Mammary epithelial cell (primary cell): ENCODE measurements at regions not wholly inside any gene's neighbourhood (a gene's known extent, or its start where the extent isn't known, plus 50 kb on each side); places are given as distances from the start of the nearest gene placed in this dataset.

ENCODE experiments used
- EZH2 ChIP-seq: IDR thresholded peaks from 2 replicates; pipeline ENCODE4 v1.6.1; 2012; ENCODE audit warnings: low read length, inconsistent platforms, borderline replicate concordance
- TF ChIP-seq, protein P1 (sequence below), 2 donors: IDR thresholded peaks in 1 of 2; conservative IDR thresholded peaks in 1 of 2; 2 replicates each; pipeline ENCODE4 v1.5.1; 2011 to 2012; ENCODE audit warnings: inconsistent platforms in 2 of 2, low read length in 2 of 2, mild to moderate bottlenecking in 2 of 2, control low read depth in 1 of 2, low read depth in 1 of 2; ENCODE audit not compliant: insufficient read depth in 1 of 2; ENCODE audit errors: extremely low read depth in 1 of 2

DNA sequence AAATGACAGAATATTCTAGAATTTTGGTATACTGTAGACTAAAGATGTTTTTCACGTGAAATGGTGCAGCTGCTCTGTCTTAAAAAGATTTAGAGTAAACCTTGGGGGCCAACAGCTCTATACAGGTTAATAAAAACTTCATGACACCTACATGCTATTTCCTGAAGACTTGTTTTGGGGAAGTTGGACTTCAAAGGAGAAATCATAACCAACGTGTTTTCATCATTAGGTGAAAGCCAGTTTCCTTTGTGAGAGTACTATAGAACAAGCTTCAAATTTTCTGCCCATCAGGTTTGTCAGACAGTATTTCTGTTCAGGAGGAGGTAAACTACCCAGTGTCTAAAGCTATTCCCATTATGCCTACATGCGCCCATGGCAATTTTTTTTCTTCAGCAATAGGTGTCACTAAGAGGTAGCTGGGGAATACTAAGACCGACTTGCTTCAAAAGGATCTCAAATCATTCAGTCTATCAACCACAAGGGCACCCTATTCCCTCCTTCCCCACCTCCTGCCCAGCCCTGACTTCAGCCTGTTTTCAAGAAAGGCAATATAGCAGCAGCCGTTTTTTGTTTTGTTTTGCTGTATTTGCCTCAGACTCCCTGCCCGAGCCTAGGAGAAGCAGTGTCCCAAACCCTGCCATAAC lies 237.3 kb upstream of the SP8 start:
- TF ChIP-seq, protein P1, sequence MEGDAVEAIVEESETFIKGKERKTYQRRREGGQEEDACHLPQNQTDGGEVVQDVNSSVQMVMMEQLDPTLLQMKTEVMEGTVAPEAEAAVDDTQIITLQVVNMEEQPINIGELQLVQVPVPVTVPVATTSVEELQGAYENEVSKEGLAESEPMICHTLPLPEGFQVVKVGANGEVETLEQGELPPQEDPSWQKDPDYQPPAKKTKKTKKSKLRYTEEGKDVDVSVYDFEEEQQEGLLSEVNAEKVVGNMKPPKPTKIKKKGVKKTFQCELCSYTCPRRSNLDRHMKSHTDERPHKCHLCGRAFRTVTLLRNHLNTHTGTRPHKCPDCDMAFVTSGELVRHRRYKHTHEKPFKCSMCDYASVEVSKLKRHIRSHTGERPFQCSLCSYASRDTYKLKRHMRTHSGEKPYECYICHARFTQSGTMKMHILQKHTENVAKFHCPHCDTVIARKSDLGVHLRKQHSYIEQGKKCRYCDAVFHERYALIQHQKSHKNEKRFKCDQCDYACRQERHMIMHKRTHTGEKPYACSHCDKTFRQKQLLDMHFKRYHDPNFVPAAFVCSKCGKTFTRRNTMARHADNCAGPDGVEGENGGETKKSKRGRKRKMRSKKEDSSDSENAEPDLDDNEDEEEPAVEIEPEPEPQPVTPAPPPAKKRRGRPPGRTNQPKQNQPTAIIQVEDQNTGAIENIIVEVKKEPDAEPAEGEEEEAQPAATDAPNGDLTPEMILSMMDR (conservative IDR thresholded peaks at IDR 0.05 in 1 of 2, IDR thresholded peaks at IDR 0.05 in 1 of 2; ENCODE audit: extremely low read depth in 1 of 2, insufficient read depth in 1 of 2, low read depth in 1 of 2, low read length in 2 of 2), result no peak
- no peak for TF ChIP-seq EZH2
